Loucy (cell line): ENCODE measurements at regions not wholly inside any gene's neighbourhood (a gene's known extent, or its start where the extent isn't known, plus 50 kb on each side); places are given as distances from the start of the nearest gene placed in this dataset.

Experiments
- H2AFZ ChIP-seq: fragments of 200-600 bp; sonication (generic); 2 replicates; pipeline ENCODE4 v1.6.0; 2016; ENCODE audit warnings: antibody characterized with exemption, mild to moderate bottlenecking, low read length, moderate library complexity
- H3F3A ChIP-seq: fragments of 200-600 bp; 2 replicates; pipeline ENCODE4 v1.6.0; 2016; ENCODE audit warnings: antibody characterized with exemption, low read depth, mild to moderate bottlenecking
- H3K27me3 ChIP-seq: fragments of 200-600 bp; sonication (generic); 2 replicates; pipeline ENCODE4 v1.6.1; 2014; ENCODE audit warnings: low read length, mild to moderate bottlenecking; ENCODE audit not compliant: insufficient read depth, poor library complexity, severe bottlenecking
- H3K36me3 ChIP-seq: fragments of 200-600 bp; sonication (generic); 2 replicates; pipeline ENCODE4 v1.6.1; 2016; ENCODE audit warnings: low read length; ENCODE audit not compliant: insufficient read depth
- H3K4me1 ChIP-seq: fragments of 200-600 bp; sonication (generic); 2 replicates; pipeline ENCODE4 v1.5.1; 2014; ENCODE audit warnings: low read length, mild to moderate bottlenecking; ENCODE audit not compliant: insufficient read depth, poor library complexity, severe bottlenecking
- H3K4me2 ChIP-seq: fragments of 200-600 bp; sonication (generic); 2 replicates; pipeline ENCODE4 v1.6.0; 2014; ENCODE audit warnings: antibody characterized with exemption, low read length, low read depth, mild to moderate bottlenecking; ENCODE audit not compliant: poor library complexity, severe bottlenecking
- H3K4me3 ChIP-seq: fragments of 200-600 bp; sonication (generic); 2 replicates; pipeline ENCODE4 v1.5.1; 2014; ENCODE audit warnings: low read length, mild to moderate bottlenecking, mixed read lengths; ENCODE audit not compliant: poor library complexity, severe bottlenecking
- H3K79me2 ChIP-seq: fragments of 200-600 bp; sonication (generic); 2 replicates; pipeline ENCODE4 v1.6.1; 2014; ENCODE audit warnings: low read length; ENCODE audit not compliant: insufficient read depth
- H3K9ac ChIP-seq: fragments of 200-600 bp; sonication (generic); 2 replicates; pipeline ENCODE4 v1.6.0; 2014; ENCODE audit warnings: mild to moderate bottlenecking, low read depth, low read length, moderate library complexity; ENCODE audit not compliant: poor library complexity, severe bottlenecking
- H3K9me2 ChIP-seq: fragments of 200-600 bp; sonication (generic); replicated peaks from 2 replicates; pipeline ENCODE4 v1.6.1; 2016; ENCODE audit warnings: low read depth, low read length, mixed read lengths
- H3K9me3 ChIP-seq: fragments of 200-600 bp; sonication (generic); 2 replicates; pipeline ENCODE4 v1.6.1; 2014; ENCODE audit warnings: mild to moderate bottlenecking, antibody characterized with exemption, low read length, low read depth; ENCODE audit not compliant: insufficient read depth
- H4K20me1 ChIP-seq: fragments of 200-600 bp; sonication (generic); 2 replicates; pipeline ENCODE4 v1.6.0; 2014; ENCODE audit warnings: antibody characterized with exemption, low read length, mild to moderate bottlenecking; ENCODE audit not compliant: insufficient read depth, poor library complexity, severe bottlenecking
- EZH2phosphoT487 ChIP-seq: fragments of 200-600 bp; IDR thresholded peaks from 2 replicates; pipeline ENCODE4 v1.6.1; 2018; ENCODE audit warnings: antibody characterized with exemption, mild to moderate bottlenecking, moderate library complexity, borderline replicate concordance
- TF ChIP-seq, protein P1 (sequence below): fragments of 200-600 bp; sonication (generic); conservative IDR thresholded peaks from 2 replicates; pipeline ENCODE4 v1.5.1; 2014; ENCODE audit warnings: mild to moderate bottlenecking, antibody characterized with exemption, low read length

DNA sequence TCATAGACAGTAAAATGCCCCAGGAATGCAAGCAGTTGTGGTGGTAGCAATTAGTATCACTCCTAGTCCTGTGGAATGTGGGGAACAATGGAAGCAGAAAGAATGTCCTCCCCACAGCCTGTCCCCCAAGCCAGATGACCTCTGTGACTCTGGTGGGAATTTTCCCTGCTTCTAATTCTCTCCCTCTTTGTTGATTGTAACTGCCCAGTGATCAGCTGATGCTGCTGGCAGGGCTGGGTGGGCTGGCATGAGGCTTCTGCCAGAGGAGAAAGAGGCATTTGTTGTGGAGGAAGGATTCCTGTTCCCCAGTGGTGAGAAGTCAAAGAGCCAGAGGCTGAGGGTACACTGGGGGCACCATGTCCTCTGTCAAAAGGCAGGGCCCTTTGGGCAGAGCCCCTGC is 116.7 kb upstream of the NCAM1 start:
- H3K79me2 ChIP-seq: no peaks in the 10 kb centered on the region

DNA sequence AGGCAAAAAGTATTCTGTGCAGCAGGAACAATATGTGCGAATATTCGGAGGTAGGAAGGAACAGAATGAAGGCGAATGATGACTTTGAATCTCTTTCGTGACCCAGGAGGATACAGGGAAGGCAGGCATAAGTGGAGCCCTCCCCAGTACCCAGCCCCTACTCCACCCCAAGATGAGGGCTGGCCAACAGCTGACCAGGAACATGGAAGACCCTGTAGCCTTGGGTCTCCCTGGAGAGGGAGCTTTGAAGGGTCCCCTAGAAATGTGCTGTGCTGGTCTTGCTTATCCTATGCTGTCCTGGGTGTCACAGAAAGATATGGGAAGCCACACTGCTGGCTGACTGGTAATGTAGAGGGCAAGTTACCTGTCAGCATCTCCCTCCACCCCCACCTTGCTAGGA is 113.7 kb upstream of the NCAM1 start:
- no peak overlapping the region for H3K4me3 ChIP-seq
- no peaks in the 10 kb centered on the region for H3K9me2 ChIP-seq
- H3K4me2 ChIP-seq: no peak overlapping the region
- H4K20me1 ChIP-seq: no peaks in the 10 kb centered on the region
- H3F3A ChIP-seq: no peaks in the 10 kb centered on the region
- no peak overlapping the region for H2AFZ ChIP-seq
- H3K36me3 ChIP-seq: no peaks in the 10 kb centered on the region
- H3K9me3 ChIP-seq: 0 out of 2 replicates have a peak, but pooled peaks cover 2% of the 10 kb centered on the region
- no peak for TF ChIP-seq EZH2phosphoT487
- TF ChIP-seq, protein P1, sequence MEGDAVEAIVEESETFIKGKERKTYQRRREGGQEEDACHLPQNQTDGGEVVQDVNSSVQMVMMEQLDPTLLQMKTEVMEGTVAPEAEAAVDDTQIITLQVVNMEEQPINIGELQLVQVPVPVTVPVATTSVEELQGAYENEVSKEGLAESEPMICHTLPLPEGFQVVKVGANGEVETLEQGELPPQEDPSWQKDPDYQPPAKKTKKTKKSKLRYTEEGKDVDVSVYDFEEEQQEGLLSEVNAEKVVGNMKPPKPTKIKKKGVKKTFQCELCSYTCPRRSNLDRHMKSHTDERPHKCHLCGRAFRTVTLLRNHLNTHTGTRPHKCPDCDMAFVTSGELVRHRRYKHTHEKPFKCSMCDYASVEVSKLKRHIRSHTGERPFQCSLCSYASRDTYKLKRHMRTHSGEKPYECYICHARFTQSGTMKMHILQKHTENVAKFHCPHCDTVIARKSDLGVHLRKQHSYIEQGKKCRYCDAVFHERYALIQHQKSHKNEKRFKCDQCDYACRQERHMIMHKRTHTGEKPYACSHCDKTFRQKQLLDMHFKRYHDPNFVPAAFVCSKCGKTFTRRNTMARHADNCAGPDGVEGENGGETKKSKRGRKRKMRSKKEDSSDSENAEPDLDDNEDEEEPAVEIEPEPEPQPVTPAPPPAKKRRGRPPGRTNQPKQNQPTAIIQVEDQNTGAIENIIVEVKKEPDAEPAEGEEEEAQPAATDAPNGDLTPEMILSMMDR: no peak
- H3K9ac ChIP-seq: no peak overlapping the region
- H3K4me1 ChIP-seq: no peaks in the 10 kb centered on the region
- H3K27me3 ChIP-seq: no peaks in the 10 kb centered on the region
- H3K79me2 ChIP-seq: no peaks in the 10 kb centered on the region

More for the DNA sequence above, 116.7 kb upstream of the NCAM1 start:
- no peak overlapping the region for H2AFZ ChIP-seq
- no peaks in the 10 kb centered on the region for H3K9me3 ChIP-seq
- H4K20me1 ChIP-seq: no peaks in the 10 kb centered on the region
- no peaks in the 10 kb centered on the region for H3K36me3 ChIP-seq
- no peaks in the 10 kb centered on the region for H3K4me1 ChIP-seq
- H3F3A ChIP-seq: no peaks in the 10 kb centered on the region
- no peaks in the 10 kb centered on the region for H3K27me3 ChIP-seq
- TF ChIP-seq EZH2phosphoT487: no peak
- TF ChIP-seq, protein P1: no peak
- no peaks in the 10 kb centered on the region for H3K9me2 ChIP-seq
- no peak overlapping the region for H3K4me3 ChIP-seq
- H3K9ac ChIP-seq: no peak overlapping the region
- H3K4me2 ChIP-seq: no peak overlapping the region

DNA sequence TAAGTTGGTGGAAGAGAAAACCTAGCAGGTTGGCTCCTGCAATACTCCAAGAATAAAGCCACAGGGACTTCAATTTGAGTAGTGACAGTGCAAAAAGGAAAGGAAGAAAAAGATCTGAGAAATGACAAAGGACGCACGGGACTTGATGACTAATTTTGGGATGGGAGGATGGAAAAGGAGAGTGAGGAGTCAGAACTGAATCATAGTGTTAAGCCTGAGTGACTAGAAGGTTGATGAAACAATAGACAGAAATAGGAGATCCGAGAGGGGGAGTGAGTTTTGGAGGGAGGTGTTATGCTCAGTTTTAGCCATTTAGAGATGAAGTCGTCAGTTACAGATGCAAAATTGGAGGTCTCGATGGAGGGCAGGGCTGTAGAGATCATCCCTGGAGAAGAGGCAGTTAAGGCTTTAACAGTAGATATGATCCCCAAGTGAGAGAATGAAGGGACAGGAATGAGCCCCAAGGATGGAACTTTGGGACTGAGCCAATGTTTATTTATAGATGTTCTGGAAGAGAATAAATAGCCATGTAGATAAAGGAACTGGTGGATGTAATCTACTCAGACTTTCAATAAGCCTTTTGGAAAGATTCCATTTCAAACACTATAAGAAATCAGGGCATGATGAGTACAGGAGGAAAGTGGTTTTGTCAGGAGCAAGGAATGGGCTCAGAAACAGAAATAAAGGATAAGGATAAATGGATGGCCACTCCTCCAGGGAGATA is 108.9 kb upstream of the NCAM1 start:
- H3K36me3 ChIP-seq: no peaks in the 10 kb centered on the region
- TF ChIP-seq, protein P1: no peak
- no peak for TF ChIP-seq EZH2phosphoT487
- H3F3A ChIP-seq: no peaks in the 10 kb centered on the region
- H2AFZ ChIP-seq: no peak overlapping the region
- H3K4me1 ChIP-seq: no peaks in the 10 kb centered on the region
- H3K9me3 ChIP-seq: 0 out of 2 replicates have a peak, but pooled peaks cover 2% of the 10 kb centered on the region
- H3K4me2 ChIP-seq: no peak overlapping the region
- H3K9ac ChIP-seq: no peak overlapping the region
- H3K4me3 ChIP-seq: no peak overlapping the region
- no peaks in the 10 kb centered on the region for H3K79me2 ChIP-seq
- no peaks in the 10 kb centered on the region for H3K27me3 ChIP-seq
- H3K9me2 ChIP-seq: no peaks in the 10 kb centered on the region
- no peaks in the 10 kb centered on the region for H4K20me1 ChIP-seq
